Mesothelial cell of epicardium (in vitro differentiated cells): ENCODE measurements at regions not wholly inside any gene's neighbourhood (a gene's known extent, or its start where the extent isn't known, plus 50 kb on each side); places are given as distances from the start of the nearest gene placed in this dataset.
"Not testable (repeated sequence)": the region's sequence is repeated elsewhere in the genome, so short reads cannot be mapped to it uniquely, and the experiment has no call there.

Experiments
- DNase-seq, 2 experiments: peaks; one replicate each; pipeline ENCODE4 v3.0.0; 2021; ENCODE audit warnings: low spot score in 2 of 2; ENCODE audit not compliant: unreplicated experiment in 2 of 2
- H3K27ac Mint-ChIP-seq: 2 replicates; pipeline ENCODE4 v1.8.0; 2021; ENCODE audit warnings: mixed read lengths
- H3K27me3 Mint-ChIP-seq: 2 replicates; pipeline ENCODE4 v1.8.0; 2021; ENCODE audit warnings: low read depth, mixed read lengths
- H3K36me3 Mint-ChIP-seq: 2 replicates; pipeline ENCODE4 v1.8.0; 2021; ENCODE audit warnings: mixed read lengths
- H3K4me1 Mint-ChIP-seq: 2 replicates; pipeline ENCODE4 v1.8.0; 2021; ENCODE audit warnings: mixed read lengths
- H3K4me3 Mint-ChIP-seq: 2 replicates; pipeline ENCODE4 v1.8.0; 2021; ENCODE audit warnings: mild to moderate bottlenecking, moderate library complexity, mixed read lengths
- H3K9me3 Mint-ChIP-seq: 2 replicates; pipeline ENCODE4 v1.8.0; 2021; ENCODE audit warnings: mixed read lengths
- CTCF ChIP-seq: fragments of 200-600 bp; sonication (generic); IDR thresholded peaks from one replicate; pipeline ENCODE4 v1.5.0; 2021; ENCODE audit warnings: antibody characterized with exemption; ENCODE audit not compliant: unreplicated experiment

GRCh38 chr1:192506741-192507155, 68.8 kb upstream of the RGS1 start:
- no peak overlapping the region for H3K4me3 Mint-ChIP-seq
- no peaks in the 10 kb centered on the region for H3K36me3 Mint-ChIP-seq
- peaks cover 10% of the 10 kb centered on the region for H3K4me1 Mint-ChIP-seq
- TF ChIP-seq CTCF: no peak
- H3K9me3 Mint-ChIP-seq: no peaks in the 10 kb centered on the region
- DNase-seq: no peak
- H3K27ac Mint-ChIP-seq: no peak overlapping the region
- no peaks in the 10 kb centered on the region for H3K27me3 Mint-ChIP-seq

GRCh38 chr1:192512426-192513162, 63.0 kb upstream of the RGS1 start:
- DNase-seq: no peak
- Mint-ChIP-seq H3K4me1 (peaks cover 45% of the 10 kb centered on the region), H3K4me3 (no peak overlapping the region), H3K9me3 (no peaks in the 10 kb centered on the region), H3K36me3 (no peaks in the 10 kb centered on the region), H3K27me3 (no peaks in the 10 kb centered on the region), H3K27ac (peak overlapping the region; percentile 56)
- TF ChIP-seq CTCF: no peak

GRCh38 chr1:192513196-192513595, 62.4 kb upstream of the RGS1 start:
- Mint-ChIP-seq H3K9me3 (no peaks in the 10 kb centered on the region), H3K27me3 (no peaks in the 10 kb centered on the region), H3K36me3 (no peaks in the 10 kb centered on the region), H3K27ac (peak overlapping the region; percentile 56), H3K4me1 (peaks cover 47% of the 10 kb centered on the region), H3K4me3 (no peak overlapping the region)
- DNase-seq: no peak
- no peak for TF ChIP-seq CTCF

GRCh38 chr1:192513697-192514096, 61.9 kb upstream of the RGS1 start:
- Mint-ChIP-seq H3K27me3 (no peaks in the 10 kb centered on the region), H3K9me3 (no peaks in the 10 kb centered on the region), H3K36me3 (no peaks in the 10 kb centered on the region), H3K27ac (peak overlapping the region; percentile 51), H3K4me1 (peaks cover 47% of the 10 kb centered on the region), H3K4me3 (no peak overlapping the region)
- TF ChIP-seq CTCF: no peak
- no peak for DNase-seq

- H3K36me3 Mint-ChIP-seq: no peaks in the 10 kb centered on the region
- no peaks in the 10 kb centered on the region for H3K9me3 Mint-ChIP-seq
- H3K27ac Mint-ChIP-seq: no peak overlapping the region
- H3K27me3 Mint-ChIP-seq: no peaks in the 10 kb centered on the region
- peaks cover 40% of the 10 kb centered on the region for H3K4me1 Mint-ChIP-seq
- no peak for DNase-seq
- no peak for TF ChIP-seq CTCF
- H3K4me3 Mint-ChIP-seq: no peak overlapping the region
Observed at GRCh38 chr1:192516776-192517297, 58.7 kb upstream of the RGS1 start.

- H3K36me3 Mint-ChIP-seq, H3K27me3 Mint-ChIP-seq, H3K4me3 Mint-ChIP-seq, H3K9me3 Mint-ChIP-seq, DNase-seq: not testable (repeated sequence)
- Mint-ChIP-seq H3K4me1 (peaks cover 30% of the 10 kb centered on the region), H3K27ac (peak overlapping the region; percentile 2)
Observed at GRCh38 chr1:192517716-192518355, 57.7 kb upstream of the RGS1 start.
